Fibroblast of skin of left quadriceps (primary cell): ENCODE measurements at regions not wholly inside any gene's neighbourhood (a gene's known extent, or its start where the extent isn't known, plus 50 kb on each side); places are given as distances from the start of the nearest gene placed in this dataset.
"Not testable (repeated sequence)": the region's sequence is repeated elsewhere in the genome, so short reads cannot be mapped to it uniquely, and the experiment has no call there.

Experiments
- DNase-seq, 2 experiments: peaks; one replicate each; pipeline ENCODE4 v3.0.0-alpha.2; 2013; ENCODE audit warnings: low read depth in 2 of 2

DNA sequence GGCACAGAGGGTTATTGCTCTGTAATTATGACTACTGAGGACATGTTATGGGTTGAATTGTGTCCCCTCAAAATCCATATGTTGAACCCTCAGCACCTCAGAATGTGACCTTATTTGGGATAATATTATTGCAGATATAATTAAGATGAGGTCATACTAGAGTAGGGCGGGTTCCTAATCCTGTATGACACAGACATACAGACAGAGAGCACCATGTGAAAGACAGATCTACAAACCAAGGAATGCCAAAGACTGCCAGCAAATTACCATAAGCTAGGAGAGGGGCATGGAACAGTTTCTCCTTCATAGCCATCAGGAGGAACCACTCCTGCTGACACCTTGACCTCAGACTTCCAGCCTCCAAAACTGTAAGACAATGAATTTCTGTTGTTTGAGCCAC lies 115.2 kb upstream of the OTUD4 start:
- DNase-seq = no peak

DNA sequence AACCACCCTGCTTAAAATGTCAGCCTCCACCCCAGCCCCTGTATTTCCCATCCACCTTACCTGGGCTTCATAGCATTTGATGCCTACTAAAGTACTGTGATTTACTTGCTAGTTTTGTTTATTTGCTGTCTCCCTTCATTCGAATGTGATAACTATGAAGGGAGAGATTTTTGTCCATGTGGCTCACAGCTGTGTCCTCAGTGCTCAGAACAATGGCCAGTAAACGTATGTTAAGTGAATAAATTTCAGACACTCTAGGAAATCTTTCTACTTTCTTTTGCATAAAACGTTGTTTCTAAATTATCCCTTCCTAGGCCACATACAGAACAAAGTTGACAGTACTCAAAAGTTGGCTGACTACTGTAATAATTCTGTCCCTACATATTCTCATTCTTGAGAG lies 114.7 kb upstream of the OTUD4 start:
- no peak for DNase-seq

DNA sequence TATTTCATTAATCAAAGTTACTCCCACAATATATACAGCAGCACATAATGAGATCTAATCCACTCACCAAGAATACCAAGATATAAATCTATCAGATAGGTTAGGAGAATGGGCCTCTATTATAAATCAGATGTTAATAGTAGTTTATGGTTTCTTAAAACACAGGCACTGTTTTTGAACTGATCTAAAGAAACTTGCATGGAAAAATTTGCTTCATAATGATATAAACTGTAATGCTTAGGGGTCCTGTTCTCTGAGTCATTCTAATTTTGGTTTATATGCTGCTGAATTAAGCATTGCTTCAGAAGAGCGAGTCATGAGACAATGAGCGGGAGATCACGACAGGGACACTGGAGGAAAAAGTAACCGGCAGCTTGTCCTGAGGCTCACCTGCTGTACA lies 113.3 kb upstream of the OTUD4 start:
- peak in 1 of 2 experiments; percentile 37 for DNase-seq

DNA sequence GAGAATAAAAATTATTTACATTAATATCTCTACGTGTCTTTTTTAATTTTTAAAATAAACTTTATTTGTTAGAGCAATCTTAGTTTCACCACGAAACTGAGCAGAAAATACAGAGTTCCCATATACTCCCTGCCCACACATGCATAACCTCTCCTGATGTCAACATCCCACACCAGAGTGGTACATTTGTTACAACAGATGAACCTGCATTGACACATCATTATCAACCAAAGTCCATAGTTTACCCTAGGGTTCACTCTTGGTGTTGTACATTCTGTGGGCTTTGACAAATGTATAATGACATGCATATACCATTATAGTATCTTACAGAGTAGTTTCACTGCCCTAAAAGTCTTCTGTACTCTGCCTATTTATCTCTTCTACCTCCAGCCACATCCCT lies 110.6 kb upstream of the OTUD4 start:
- no peak for DNase-seq

DNA sequence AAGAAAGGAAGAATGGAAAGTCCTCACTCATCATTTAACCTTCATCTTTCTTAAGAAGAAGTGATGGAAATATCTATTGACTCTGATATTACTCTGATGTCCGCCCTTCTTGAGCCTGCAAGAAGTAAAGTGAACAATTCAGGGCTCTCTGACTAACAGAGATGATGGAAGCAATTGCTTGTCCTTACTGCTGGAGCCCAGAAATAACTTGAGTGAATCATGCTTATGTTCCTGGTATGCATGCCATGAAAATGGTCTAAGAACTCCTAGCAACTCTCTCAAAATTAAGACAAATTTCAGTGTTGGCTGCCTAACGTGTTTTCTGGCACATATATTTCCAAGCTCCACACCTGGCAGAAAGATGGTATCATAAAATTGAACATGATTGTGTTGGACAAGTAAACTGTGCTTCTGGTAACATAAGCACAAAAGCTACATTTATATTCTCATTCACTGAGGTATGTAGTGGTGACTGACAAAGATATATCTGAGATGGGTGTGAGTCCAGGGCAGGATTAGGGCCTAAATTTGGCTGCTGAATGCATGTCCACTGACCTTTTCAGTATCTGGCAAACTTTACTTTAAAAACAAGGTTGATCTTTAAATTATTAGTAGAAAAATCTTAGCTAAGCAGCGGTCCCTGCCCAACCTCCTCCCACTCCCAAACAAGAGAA lies 109.2 kb upstream of the OTUD4 start:
- peak in 1 of 2 experiments; percentile 43 for DNase-seq

DNA sequence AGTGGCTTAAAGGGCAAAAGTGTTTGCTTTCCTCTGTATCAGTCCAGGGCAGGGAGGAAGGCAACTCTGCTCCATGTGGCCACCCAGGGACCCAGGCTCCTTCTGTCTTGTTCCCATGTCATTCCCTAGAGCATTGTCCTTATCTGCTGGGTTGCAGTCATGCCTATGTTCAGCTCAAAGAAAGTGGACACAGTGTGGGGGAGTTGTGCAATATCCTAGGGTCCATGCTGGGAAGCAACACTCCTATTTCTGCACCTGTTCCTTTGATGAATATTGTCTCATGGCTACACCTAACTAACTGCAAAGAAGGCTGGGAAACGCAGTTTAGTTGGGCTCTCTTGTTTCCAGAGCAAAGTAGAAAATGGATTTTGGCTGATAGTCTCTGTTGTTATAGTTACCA lies 107.0 kb upstream of the OTUD4 start:
- DNase-seq = no peak

DNA sequence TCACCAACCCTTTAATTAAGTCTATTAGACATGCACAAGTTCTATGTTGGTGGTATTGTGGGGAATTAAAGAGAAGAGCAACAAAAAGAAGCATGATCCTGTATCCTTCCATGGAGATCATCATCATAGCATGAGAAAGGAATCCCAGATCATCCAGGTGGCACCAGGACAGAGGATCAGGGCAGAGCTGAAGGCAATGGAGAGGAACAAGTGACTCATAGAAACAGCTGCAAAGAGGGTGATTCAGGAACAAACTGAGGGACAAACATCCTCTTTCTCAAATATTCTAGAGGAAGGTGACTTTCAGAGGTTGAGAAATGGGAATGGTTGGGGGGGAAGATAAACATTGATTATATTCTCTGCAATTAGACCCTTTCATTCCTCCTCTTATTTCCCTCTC lies 105.5 kb upstream of the OTUD4 start:
- no peak for DNase-seq

DNA sequence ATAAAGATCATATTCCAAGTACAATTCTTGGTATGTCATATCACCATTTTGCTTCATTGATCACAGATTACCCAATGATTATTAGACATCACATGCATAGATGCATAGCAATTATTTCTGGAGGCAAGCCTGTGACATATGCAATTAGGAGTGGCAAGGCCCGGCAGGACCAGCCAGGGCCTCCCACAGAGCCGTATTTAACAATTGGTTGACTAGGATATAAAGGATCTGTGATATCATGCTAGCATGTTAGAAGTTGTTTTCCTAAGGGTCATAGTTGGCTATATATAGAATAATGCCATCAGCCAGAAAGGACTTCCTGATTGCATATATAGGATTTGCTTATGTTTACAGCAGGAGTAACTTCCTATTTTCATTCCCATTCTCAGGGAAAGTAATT lies 103.5 kb upstream of the OTUD4 start:
- no peak for DNase-seq

DNA sequence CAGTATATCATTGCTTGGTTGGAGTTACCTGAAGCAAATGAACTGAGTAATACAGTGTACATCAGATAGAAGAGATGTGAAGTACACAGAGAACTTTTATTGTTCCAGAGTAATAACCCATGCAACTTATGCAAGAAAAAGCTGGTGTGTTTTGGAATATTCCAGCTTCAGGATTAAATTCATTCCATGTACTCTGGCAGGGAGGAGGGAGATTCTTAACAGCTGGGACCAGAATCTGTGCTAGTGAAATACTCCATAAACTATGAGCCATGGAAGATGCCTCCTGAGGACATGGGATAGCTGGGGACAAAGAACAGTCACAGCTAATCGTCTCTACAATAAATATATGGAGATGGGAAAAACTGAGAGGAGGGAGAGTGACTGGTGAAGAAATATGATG lies 101.6 kb upstream of the OTUD4 start:
- DNase-seq = no peak

DNA sequence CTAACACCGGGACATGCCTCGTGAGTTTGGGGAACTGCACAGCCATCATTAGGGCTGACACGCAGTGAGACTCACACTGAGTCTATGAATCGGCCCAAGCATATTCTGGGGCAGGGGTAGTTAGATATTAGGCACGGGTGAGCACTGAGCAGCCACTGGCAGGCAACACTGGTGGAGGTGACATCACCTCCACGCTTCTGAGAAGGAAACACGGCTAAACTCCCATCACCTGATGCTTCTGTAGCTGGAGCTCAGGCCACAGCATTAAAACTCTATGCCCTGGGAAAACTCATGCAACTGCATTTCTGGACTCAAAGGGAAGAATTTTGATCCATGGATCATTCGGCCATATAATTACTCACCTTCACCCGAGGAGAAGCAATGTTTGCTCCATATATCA lies 100.8 kb upstream of the OTUD4 start:
- no peak for DNase-seq

DNA sequence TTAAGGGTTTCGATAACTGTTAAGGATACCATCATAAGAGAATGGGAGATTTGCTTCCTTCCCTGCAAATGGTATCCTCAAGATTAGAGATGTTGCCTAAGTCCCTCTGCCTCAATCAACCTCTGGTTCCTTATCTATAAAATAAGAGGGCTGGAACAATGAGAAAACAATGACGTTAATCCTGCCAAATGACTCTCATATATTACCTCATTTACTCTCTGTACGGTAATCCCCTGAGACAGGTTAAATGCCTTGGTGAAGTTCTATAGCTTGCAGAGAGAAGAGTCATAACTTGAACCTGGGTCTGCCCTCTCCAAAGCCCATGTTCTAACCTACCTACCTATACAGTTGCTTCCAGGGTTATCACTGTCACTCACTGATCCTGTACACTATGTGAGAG lies 100.2 kb upstream of the OTUD4 start:
- DNase-seq = no peak

DNA sequence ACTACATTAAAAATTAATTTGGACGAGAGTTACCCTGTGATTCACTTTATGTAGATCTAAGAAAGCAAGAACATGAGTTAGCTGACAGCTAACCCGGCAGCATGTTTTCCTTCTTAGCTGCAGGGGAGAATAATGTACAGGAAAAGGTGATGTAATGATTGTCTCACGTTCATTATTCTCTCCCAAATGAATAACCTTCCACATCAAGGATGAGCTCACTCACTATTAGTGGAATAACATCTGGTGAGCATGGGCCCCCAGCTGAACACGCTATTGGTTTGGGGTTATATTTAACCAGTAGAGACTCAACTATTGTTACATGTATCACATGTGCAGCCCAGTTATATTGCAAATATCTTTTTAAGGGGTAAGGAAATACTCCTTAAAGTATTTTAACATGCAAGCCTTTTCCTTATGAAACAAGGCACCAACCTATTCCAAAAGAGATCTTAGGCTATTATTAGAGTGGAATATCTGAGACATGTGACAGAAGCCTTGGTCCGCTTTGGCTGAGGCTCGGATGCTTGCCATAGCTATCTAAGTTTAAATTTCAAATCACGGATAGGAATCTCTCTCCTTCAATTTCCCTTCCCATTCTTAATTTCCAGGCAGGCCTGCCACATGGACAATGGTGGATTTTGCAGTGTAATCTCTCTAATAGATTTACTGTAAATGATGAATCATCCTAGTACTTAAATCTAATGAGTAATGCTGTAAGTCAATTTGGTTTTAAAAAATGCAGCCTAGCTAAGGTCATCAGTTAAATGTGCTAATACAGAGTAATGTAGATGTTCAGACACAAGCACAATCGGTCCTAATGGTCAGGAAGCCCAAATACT lies 99.0 kb upstream of the OTUD4 start:
- peak; percentile 90 to 91 for DNase-seq

DNA sequence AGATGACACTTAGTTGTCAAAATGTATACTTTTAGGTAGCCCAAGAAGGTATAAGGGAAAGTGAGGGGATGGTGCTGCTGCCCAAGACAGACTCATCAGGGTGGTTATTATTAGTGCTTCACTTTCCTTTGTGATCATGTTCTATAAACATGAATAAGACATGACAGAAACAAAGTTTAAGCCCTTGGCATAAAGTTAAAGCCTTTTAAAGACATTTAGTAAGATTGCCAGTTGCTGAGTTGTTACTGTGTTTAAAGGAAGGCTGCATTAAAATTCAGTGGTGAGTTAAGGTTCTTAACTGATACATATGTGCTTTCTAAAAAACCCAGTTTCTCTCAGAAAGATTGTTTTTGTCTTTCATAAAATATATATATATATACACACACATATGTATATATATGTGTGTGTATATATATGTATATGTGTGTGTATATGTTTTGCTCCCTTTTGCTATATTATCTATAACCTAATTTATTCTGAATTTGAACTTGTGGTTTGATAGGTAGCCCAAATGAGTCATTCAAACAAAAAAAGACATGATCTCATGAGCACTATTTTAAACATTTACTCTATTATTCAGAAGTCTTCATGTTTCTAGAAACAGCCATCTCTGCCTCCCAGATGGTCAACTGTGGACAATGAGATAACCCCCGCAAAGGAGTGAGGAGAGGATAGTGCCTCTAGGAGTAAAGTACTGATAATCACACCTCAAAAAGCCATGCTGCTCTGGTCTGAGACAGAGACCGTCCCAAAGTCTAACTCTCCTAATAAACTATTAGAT lies 98.1 kb upstream of the OTUD4 start:
- no peak for DNase-seq

DNA sequence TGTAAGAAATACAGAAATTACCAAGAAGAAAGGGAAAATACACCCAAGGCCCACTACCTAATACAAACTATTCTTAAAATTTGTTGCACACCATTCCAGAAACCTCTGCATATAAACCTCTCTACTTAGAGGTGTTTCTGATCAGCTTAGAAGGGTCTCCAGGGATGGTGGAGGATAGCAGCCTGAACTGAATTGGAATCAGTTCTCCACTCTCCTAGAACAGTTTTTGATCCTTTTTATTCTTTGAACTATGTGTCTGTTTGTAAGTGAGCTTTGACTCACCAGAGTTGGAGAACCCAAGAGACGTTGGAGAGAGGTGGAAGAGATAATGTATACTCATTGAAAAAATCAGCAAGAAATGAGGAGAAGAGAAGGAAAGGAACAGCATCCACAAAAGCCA lies 96.6 kb upstream of the OTUD4 start:
- no peak for DNase-seq

DNA sequence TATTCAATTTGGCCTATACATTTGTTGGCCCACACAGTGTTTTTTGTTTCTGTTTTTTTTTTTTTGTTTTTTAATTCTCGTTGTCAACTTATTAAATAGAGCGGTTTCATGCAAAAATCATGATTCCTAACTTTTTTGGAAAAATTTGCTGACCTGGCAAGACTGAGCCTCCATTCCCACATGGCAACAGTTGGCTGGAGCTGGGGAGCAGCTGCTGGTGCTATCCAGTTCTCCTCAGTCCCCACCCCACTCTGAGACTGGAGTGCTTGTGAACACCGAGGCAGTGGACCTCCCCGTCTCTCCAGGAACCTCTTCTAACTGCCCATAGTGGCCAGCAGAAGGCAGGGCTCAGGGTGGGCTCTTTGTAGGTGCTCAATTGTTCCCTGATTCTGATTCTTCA lies 95.7 kb upstream of the OTUD4 start:
- no peak for DNase-seq

DNA sequence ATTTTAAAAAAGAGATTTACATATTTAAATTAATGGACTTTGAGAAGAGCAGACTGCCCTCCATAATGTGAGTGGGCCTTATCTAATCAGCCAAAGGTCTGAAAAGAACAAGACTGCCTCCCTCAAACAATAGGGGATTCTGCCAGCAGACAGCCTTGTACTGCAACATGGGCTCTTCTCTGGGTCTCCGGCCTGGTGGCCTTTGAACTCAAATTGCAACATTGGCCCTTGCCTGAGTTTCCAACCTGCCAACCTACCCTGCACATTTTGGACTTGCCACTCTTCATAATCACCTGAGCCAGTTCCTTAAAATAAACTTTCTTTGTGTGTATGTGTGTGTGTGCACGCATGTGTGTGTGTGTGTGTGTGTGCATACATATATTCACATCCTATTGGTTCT lies 90.8 kb upstream of the OTUD4 start:
- no peak for DNase-seq

DNA sequence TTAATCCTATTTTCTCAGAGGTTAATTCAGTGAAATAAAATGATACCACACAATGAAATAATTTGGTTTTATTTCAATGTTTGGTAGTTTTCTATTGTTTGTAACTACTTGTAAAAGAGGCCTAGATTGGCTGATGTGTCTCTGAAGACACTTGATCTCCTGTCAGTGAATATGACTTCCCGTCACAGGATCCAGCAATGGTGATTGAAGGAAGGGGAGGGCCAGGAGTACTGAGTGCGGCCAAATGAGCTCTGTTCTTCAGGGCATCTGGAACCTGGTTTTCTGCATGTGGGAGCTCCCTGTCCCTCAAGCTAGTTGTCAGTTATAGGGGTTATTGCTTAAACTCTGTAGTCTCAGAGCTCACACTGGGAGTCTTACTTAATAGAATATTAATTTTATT lies 86.5 kb upstream of the OTUD4 start:
- no peak for DNase-seq

DNA sequence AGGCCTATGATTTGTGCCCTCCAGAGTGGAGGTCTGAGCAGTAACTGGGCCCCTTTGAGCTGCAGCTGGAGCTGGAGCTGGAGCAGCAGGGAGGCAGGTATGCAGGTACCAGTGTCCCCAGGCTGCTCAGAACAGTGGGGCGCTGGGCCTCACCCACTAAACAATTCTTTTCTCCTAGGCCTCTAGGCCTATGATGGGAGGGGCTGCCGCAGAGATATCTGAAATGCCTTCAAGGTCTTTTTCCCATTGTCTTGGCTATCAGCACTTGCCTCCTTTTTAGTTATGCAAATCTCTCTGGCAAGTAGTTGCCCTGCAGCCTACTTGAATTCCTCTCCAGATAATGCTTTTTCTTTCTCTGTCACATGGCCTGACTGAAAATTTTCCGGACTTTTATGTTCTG lies 79.7 kb upstream of the OTUD4 start:
- no peak for DNase-seq

DNA sequence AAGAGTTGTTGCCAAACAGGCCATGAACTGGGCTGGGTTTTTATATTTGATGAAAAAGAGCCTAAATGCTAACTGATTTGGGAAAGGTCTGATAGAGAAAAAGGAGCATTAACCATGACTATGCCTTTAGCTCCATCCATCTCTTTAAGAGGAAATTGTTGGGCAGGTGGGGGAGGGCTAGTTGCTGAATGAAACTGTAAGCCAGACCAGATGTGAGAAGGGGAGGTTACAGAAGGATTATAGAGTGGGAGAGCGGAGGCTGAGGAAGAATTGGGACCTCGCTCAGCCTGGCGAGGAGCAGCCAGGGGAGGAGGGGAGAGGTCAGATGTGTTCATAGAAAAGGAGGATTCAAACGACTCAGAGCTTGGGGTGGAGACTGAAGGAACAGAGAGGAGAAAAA lies 74.9 kb upstream of the OTUD4 start:
- not testable (repeated sequence) for DNase-seq

DNA sequence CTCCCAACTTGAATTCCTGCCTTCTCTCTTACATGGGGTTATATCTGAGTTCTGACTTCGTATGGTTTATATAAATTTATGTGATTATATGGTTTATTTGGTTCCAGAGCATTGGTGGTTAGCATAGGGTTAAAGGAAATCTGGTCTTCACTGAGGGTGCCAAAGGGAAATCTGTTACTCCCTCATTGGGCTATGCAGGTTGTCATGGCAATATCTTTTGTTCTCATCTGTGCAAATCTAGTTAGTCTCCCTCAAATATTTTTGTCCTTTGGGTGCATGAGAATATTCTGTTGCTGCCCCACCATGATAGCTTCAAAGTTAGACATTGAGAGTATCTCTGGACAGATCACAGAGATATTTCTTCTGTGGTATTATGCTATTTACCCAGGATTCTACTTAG lies 71.8 kb upstream of the OTUD4 start:
- DNase-seq = no peak

DNA sequence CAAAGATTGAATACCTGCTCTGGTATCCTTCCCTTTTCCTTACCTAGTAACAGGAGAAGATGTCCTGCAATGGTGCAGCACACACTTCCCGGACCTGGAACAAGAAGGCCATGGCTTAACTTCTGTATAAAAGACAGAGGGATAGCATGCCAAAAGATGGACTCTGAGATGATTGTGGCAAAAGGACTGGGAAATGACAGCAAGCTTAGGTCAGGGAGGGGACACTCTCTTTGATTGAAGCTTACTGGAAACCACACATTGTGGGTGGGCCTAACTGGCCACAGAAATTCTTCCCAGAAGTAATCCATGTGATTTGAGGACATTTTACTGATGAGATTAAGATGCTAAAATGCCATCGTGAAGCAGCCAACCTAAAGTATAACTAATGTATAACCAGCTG lies 71.0 kb upstream of the OTUD4 start:
- DNase-seq = no peak

DNA sequence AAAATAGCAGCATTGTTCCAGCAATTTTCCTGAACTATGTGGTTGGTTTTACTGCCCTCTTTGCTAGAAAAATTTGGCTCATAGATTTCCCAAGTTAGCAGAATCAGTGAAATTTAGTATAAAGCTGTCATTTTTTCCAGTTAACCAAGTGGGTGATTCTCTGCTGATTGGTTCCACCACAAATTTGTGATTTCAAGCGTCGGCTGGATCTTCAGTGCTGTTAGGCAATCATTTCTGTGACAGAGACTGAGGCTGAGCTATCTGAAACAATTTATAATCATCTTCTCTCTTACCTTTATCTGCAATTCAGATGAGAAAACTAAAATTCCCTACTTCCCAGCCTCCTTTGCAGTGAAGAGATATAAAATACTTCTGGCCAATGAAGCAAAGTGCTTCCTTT lies 68.6 kb upstream of the OTUD4 start:
- DNase-seq = no peak

DNA sequence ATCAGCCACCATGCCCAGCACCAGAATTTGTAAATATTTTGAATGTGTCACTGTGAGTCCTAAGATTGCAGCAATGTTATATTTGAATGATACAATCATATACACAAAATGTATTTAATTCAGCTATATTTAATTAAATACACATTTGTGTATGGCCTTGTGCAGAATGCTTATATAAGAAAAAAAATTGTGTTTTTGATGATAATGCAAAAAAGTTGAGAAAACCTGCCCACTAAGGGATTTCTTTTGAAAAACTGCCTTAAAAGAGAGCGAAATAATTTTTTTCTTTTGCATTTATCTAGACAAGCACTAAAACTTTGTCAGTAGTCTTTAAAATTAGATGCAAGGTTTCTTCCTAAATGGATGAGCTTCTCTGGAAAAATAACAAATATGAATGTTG lies 68.1 kb upstream of the OTUD4 start:
- no peak for DNase-seq
